ENCODE measurements at regions not wholly inside any gene's neighbourhood (a gene's known extent, or its start where the extent isn't known, plus 50 kb on each side); places are given as distances from the start of the nearest gene placed in this dataset.
"Not testable (repeated sequence)": the region's sequence is repeated elsewhere in the genome, so short reads cannot be mapped to it uniquely, and the experiment has no call there.

GRCh38 chr7:32691965-32692815 is 196.9 kb downstream of the AVL9 start:
- H4K20me1 ChIP-seq (ENCODE audit: insufficient read depth, low read length); H3K27ac ChIP-seq (ENCODE audit: low read depth, low read length, poor library complexity, severe bottlenecking); H3F3A ChIP-seq (ENCODE audit: insufficient read depth, low read length); H3K4me3 ChIP-seq (ENCODE audit: low read depth, low read length, poor library complexity, severe bottlenecking); H3K9me3 ChIP-seq (ENCODE audit: low read length); H3K4me1 ChIP-seq (ENCODE audit: insufficient read depth, low read length, severe bottlenecking); H3K9ac ChIP-seq (ENCODE audit: low read length); H3K9me2 ChIP-seq (ENCODE audit: low read depth, low read length); H2AFZ ChIP-seq (ENCODE audit: low read length); H3K27me3 ChIP-seq (ENCODE audit: insufficient read depth, low read length); H3K36me3 ChIP-seq (ENCODE audit: insufficient read depth, low read length); H3K79me2 ChIP-seq (ENCODE audit: insufficient read depth, low read length): not testable (repeated sequence)
- H3K4me2 ChIP-seq (ENCODE audit: low read length): peak overlapping the region; percentile 31; the same call in 1 of the 2 replicates
- TF ChIP-seq CTCF (IDR thresholded peaks at IDR 0.05; ENCODE audit: low read length): peak; percentile 56; the same call in 1 of the 2 replicates

GRCh38 chr7:32688092-32688491 is 192.8 kb downstream of the AVL9 start:
- not testable (repeated sequence) for H3K4me3 ChIP-seq (ENCODE audit: low read depth, low read length, poor library complexity, severe bottlenecking); H4K20me1 ChIP-seq (ENCODE audit: insufficient read depth, low read length); H3K9me3 ChIP-seq (ENCODE audit: low read length); H3K27ac ChIP-seq (ENCODE audit: low read depth, low read length, poor library complexity, severe bottlenecking); H3F3A ChIP-seq (ENCODE audit: insufficient read depth, low read length); H3K27me3 ChIP-seq (ENCODE audit: insufficient read depth, low read length); H3K9ac ChIP-seq (ENCODE audit: low read length); H3K36me3 ChIP-seq (ENCODE audit: insufficient read depth, low read length); H3K79me2 ChIP-seq (ENCODE audit: insufficient read depth, low read length); H3K4me1 ChIP-seq (ENCODE audit: insufficient read depth, low read length, severe bottlenecking); H3K4me2 ChIP-seq (ENCODE audit: low read length); H2AFZ ChIP-seq (ENCODE audit: low read length); H3K9me2 ChIP-seq (ENCODE audit: low read depth, low read length)

- Histone ChIP-seq H3K27me3 (ENCODE audit: insufficient read depth, low read length) (no peaks in the 10 kb centered on the region), H3K36me3 (ENCODE audit: insufficient read depth, low read length) (no peaks in the 10 kb centered on the region), H3K4me2 (ENCODE audit: low read length) (no peak overlapping the region), H3F3A (ENCODE audit: insufficient read depth, low read length) (no peaks in the 10 kb centered on the region), H3K4me3 (ENCODE audit: low read depth, low read length, poor library complexity, severe bottlenecking) (no peak overlapping the region), H3K79me2 (ENCODE audit: insufficient read depth, low read length) (no peaks in the 10 kb centered on the region), H3K9me3 (ENCODE audit: low read length) (no peaks in the 10 kb centered on the region), H4K20me1 (ENCODE audit: insufficient read depth, low read length) (no peaks in the 10 kb centered on the region), H2AFZ (ENCODE audit: low read length) (no peak overlapping the region), H3K9ac (ENCODE audit: low read length) (no peak overlapping the region), H3K27ac (ENCODE audit: low read depth, low read length, poor library complexity, severe bottlenecking) (no peak overlapping the region), H3K4me1 (ENCODE audit: insufficient read depth, low read length, severe bottlenecking) (no peaks in the 10 kb centered on the region), H3K9me2 (ENCODE audit: low read depth, low read length) (no peaks in the 10 kb centered on the region)
- no peak for TF ChIP-seq CTCF (IDR thresholded peaks at IDR 0.05; ENCODE audit: low read length)
- TF ChIP-seq EZH2 (IDR thresholded peaks at IDR 0.05; ENCODE audit: borderline replicate concordance, low read length): no peak
These were observed 185.9 kb downstream of the AVL9 start for GRCh38 chr7:32681174-32681518.
